Activated CD4-positive, alpha-beta T cell treated with anti-CD3 and anti-CD28 coated beads for 1 hour (primary cell): ENCODE measurements at regions not wholly inside any gene's neighbourhood (a gene's known extent, or its start where the extent isn't known, plus 50 kb on each side); places are given as distances from the start of the nearest gene placed in this dataset.
"Not testable (repeated sequence)": the region's sequence is repeated elsewhere in the genome, so short reads cannot be mapped to it uniquely, and the experiment has no call there.

Source experiments
- DNase-seq: peaks from one replicate; pipeline ENCODE4 v3.0.0-alpha.2; 2020

GRCh38 chr14:55769877-55770276 lies 189.9 kb downstream of the KTN1 start:
- no peak for DNase-seq

GRCh38 chr14:55771242-55771981 lies 191.4 kb downstream of the KTN1 start:
- no peak for DNase-seq

GRCh38 chr14:55772486-55772885 lies 192.5 kb downstream of the KTN1 start:
- no peak for DNase-seq

- DNase-seq, result no peak
These were observed 193.3 kb downstream of the KTN1 start for GRCh38 chr14:55773312-55773711.

- no peak for DNase-seq
These were observed 194.1 kb downstream of the KTN1 start for GRCh38 chr14:55773984-55774545.

- DNase-seq, result no peak
These were observed 197.9 kb downstream of the KTN1 start for GRCh38 chr14:55777877-55778276.

- no peak for DNase-seq
These were observed 200.3 kb downstream of the KTN1 start for GRCh38 chr14:55780156-55780946.

- no peak for DNase-seq
These were observed 201.0 kb downstream of the KTN1 start for GRCh38 chr14:55781046-55781445.

GRCh38 chr14:55782166-55782565 lies 202.2 kb downstream of the KTN1 start:
- DNase-seq, result no peak

- DNase-seq, result no peak
These were observed 209.4 kb downstream of the KTN1 start for GRCh38 chr14:55789406-55789805.

- DNase-seq, result no peak
These were observed 214.9 kb downstream of the KTN1 start for GRCh38 chr14:55794655-55795595.

- not testable (repeated sequence) for DNase-seq
These were observed 216.5 kb downstream of the KTN1 start for GRCh38 chr14:55796513-55796912.

GRCh38 chr14:55798406-55798805 lies 218.4 kb downstream of the KTN1 start:
- DNase-seq, result no peak

GRCh38 chr14:55799508-55800095 lies 219.6 kb downstream of the KTN1 start:
- no peak for DNase-seq

- DNase-seq, result no peak
These were observed 220.3 kb downstream of the KTN1 start for GRCh38 chr14:55800156-55800785.

GRCh38 chr14:55801121-55801520 lies 221.1 kb downstream of the KTN1 start:
- no peak for DNase-seq

- DNase-seq, result no peak
These were observed 223.2 kb downstream of the KTN1 start for GRCh38 chr14:55802986-55803872.

- no peak for DNase-seq
These were observed 224.0 kb downstream of the KTN1 start for GRCh38 chr14:55803873-55804553.

GRCh38 chr14:55805250-55805649 lies 225.2 kb downstream of the KTN1 start:
- no peak for DNase-seq
